Right lobe of liver (tissue), 4 donors: ENCODE measurements at regions not wholly inside any gene's neighbourhood (a gene's known extent, or its start where the extent isn't known, plus 50 kb on each side); places are given as distances from the start of the nearest gene placed in this dataset.

Source experiments
- CTCF ChIP-seq, 4 donors: fragments of 200-600 bp in 3 of 4; fragments of 450-650 bp in 1 of 4; IDR thresholded peaks; one replicate each; pipeline versions ENCODE4 v1.5.1 to v1.8.0; 2016 to 2022; ENCODE audit warnings: antibody characterized with exemption in 4 of 4, mild to moderate bottlenecking in 2 of 4
- POLR2A ChIP-seq: fragments of 450-650 bp; IDR thresholded peaks from one replicate; pipeline ENCODE4 v1.6.1; 2017; ENCODE audit warnings: antibody characterized with exemption, mild to moderate bottlenecking
- donor health status: DM: no; HTN: no; CAD: no.
- donor health status: DM: no; HTN: no; CAD: no.
- donor health status: DM: no; HTN: yes; CAD: no.

GRCh38 chr2:167345559-167345958 lies 457.3 kb downstream of the XIRP2 start:
- TF ChIP-seq CTCF (IDR thresholded peaks at IDR 0.05) (no peak), POLR2A (no peak)
